ENCODE measurements at regions not wholly inside any gene's neighbourhood (a gene's known extent, or its start where the extent isn't known, plus 50 kb on each side); places are given as distances from the start of the nearest gene placed in this dataset.

DNA sequence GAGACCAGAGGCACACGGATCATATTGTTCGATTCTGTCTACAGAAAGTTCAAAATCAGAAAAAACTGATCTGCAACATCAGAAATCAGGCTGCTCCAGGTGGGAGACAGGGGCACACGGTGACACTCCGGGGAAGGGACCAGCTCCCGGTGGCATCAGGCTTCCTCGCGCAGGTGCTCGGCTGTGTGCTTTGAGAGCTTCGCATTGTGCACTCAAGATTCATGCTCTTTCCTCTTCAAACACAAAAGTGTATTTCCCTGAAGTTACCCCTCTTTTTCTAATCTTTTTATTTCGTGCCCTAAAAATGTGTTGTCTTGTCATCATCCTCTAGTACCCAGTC lies 108.1 kb downstream of the DLL1 start:
- H3K36me3 ChIP-seq = no peaks in the 10 kb centered on the region
- no peak overlapping the region for H3K4me3 ChIP-seq
- intact Hi-C loops (cut with DNase I) = no loop called here
- no peak for DNase-seq
- no peak for ATAC-seq
- no peaks in the 10 kb centered on the region for H3K27me3 ChIP-seq
- no peaks in the 10 kb centered on the region for H3K9me3 ChIP-seq
- WGBS, 4 donors = 85 to 90% (median 87%) methylated on average over 10 of the region's 10 CpGs
- peaks cover 0 to 3% (median 0%) of the 10 kb centered on the region in 12 donors for H3K4me1 ChIP-seq
- no peak overlapping the region for H3K27ac ChIP-seq
- TF ChIP-seq POLR2A (IDR thresholded peaks at IDR 0.05) = no peak
- TF ChIP-seq, protein P1, sequence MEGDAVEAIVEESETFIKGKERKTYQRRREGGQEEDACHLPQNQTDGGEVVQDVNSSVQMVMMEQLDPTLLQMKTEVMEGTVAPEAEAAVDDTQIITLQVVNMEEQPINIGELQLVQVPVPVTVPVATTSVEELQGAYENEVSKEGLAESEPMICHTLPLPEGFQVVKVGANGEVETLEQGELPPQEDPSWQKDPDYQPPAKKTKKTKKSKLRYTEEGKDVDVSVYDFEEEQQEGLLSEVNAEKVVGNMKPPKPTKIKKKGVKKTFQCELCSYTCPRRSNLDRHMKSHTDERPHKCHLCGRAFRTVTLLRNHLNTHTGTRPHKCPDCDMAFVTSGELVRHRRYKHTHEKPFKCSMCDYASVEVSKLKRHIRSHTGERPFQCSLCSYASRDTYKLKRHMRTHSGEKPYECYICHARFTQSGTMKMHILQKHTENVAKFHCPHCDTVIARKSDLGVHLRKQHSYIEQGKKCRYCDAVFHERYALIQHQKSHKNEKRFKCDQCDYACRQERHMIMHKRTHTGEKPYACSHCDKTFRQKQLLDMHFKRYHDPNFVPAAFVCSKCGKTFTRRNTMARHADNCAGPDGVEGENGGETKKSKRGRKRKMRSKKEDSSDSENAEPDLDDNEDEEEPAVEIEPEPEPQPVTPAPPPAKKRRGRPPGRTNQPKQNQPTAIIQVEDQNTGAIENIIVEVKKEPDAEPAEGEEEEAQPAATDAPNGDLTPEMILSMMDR (IDR thresholded peaks at IDR 0.05) = no peak

DNA sequence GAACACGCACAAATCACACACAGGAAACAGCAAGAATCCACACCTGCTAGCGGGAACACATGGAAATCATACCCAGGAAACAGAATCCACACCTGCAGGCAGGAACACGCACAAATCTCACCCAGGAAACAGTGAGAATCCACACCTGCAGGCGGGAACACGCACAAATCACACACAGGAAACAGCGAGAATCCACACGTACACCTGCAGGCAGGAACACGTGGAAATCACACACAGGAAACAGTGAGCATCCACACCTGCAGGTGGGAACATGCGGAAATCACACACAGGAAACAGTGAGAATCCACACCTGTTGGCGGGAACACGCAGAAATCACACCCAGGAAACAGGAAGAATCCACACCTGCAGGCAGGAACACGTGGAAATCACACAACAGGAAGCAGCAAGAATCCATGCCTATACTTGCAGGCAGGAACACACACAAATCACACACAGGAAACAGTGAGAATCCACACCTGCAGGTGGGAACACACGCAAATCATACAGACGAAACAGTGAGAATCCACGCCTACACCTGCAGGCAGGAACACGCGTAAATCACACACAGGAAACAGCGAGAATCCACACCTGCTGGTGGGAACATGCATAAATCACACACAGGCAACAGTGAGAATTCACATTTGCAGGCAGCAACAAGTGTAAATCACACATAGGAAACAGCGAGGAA lies 108.6 kb downstream of the DLL1 start:
- DNase-seq (no peak), ATAC-seq (no peak)
- intact Hi-C loops (cut with DNase I) = no loop called here
- Histone ChIP-seq H3K9me3 (no peaks in the 10 kb centered on the region), H3K36me3 (no peaks in the 10 kb centered on the region), H3K4me1 (peaks cover 0 to 3% (median 0%) of the 10 kb centered on the region in 12 donors), H3K4me3 (no peak overlapping the region), H3K27me3 (no peaks in the 10 kb centered on the region), H3K27ac (no peak overlapping the region)
- WGBS, 4 donors = 64 to 75% (median 69%) methylated on average over 19 of the region's 19 CpGs
- no peak for TF ChIP-seq POLR2A (IDR thresholded peaks at IDR 0.05)
- TF ChIP-seq, protein P1 (IDR thresholded peaks at IDR 0.05) = no peak

DNA sequence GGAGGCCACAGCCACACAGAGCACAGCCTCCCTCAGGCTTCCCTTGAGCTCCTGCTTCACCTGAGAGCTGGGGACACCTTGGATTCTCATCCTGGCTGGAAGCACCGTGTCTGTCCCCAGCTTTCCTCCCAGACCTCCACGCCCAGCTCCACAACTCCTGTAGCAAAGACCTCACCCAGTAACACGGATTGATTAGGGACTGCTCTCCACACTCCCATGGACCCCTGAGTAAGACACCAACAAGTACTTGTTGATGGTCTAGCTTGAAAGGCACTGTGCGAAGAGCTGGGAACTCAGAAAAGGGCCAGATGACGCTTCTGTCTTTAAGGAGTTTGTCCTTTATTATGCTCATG lies 109.6 kb downstream of the DLL1 start:
- Histone ChIP-seq H3K27me3 (no peaks in the 10 kb centered on the region), H3K9me3 (no peaks in the 10 kb centered on the region), H3K27ac (no peak overlapping the region), H3K36me3 (no peaks in the 10 kb centered on the region), H3K4me3 (no peak overlapping the region), H3K4me1 (peaks cover 0 to 3% (median 0%) of the 10 kb centered on the region in 12 donors)
- ATAC-seq (no peak), DNase-seq (no peak)
- 83 to 97% (median 90%) methylated on average over 5 of the region's 5 CpGs for whole genome bisulfite sequencing, 4 donors
- TF ChIP-seq, protein P1 (IDR thresholded peaks at IDR 0.05) = no peak
- TF ChIP-seq POLR2A (IDR thresholded peaks at IDR 0.05) = no peak
- intact Hi-C loops (cut with DNase I) = no loop called here

- peaks cover 0 to 3% (median 0%) of the 10 kb centered on the region in 12 donors for H3K4me1 ChIP-seq
- ATAC-seq (no peak), DNase-seq (no peak)
- no peak overlapping the region for H3K4me3 ChIP-seq
- intact Hi-C loops (cut with DNase I) = no loop called here
- no peaks in the 10 kb centered on the region for H3K9me3 ChIP-seq
- H3K27me3 ChIP-seq = no peaks in the 10 kb centered on the region
- no peak overlapping the region for H3K27ac ChIP-seq
- TF ChIP-seq, protein P1 (IDR thresholded peaks at IDR 0.05) = no peak
- TF ChIP-seq POLR2A (IDR thresholded peaks at IDR 0.05) = no peak
- WGBS, 4 donors = 87 to 90% (median 90%) methylated on average over 20 to 23 of the region's 23 CpGs
- no peaks in the 10 kb centered on the region for H3K36me3 ChIP-seq
Measured at GRCh38 chr6:170180671-170181337, 110.1 kb downstream of the DLL1 start.
